HUES64 (cell line): ENCODE measurements at regions not wholly inside any gene's neighbourhood (a gene's known extent, or its start where the extent isn't known, plus 50 kb on each side); places are given as distances from the start of the nearest gene placed in this dataset.

Source experiments
- H3K27ac ChIP-seq: 2 replicates; pipeline ENCODE4 v1.7.0; 2013; ENCODE audit warnings: low read depth, low read length, inconsistent platforms
- H3K27me3 ChIP-seq: 2 replicates; pipeline ENCODE4 v1.6.1; 2013; ENCODE audit warnings: mild to moderate bottlenecking, low read length; ENCODE audit not compliant: insufficient read depth
- H3K36me3 ChIP-seq: 2 replicates; pipeline ENCODE4 v1.6.1; 2013; ENCODE audit warnings: mild to moderate bottlenecking, low read length; ENCODE audit not compliant: insufficient read depth
- H3K4me1 ChIP-seq: 2 replicates; pipeline ENCODE4 v1.6.1; 2013; ENCODE audit warnings: mild to moderate bottlenecking, low read length, moderate library complexity; ENCODE audit not compliant: insufficient read depth
- H3K4me3 ChIP-seq: 2 replicates; pipeline ENCODE4 v1.5.1; 2013; ENCODE audit warnings: mild to moderate bottlenecking, low read length, moderate library complexity
- H3K9ac ChIP-seq: 2 replicates; pipeline ENCODE4 v1.6.1; 2013; ENCODE audit warnings: mild to moderate bottlenecking, low read depth, low read length
- H3K9me3 ChIP-seq: 2 replicates; pipeline ENCODE4 v1.6.1; 2013; ENCODE audit warnings: low read depth, low read length; ENCODE audit not compliant: insufficient read depth
- WGBS: fragments of 150-250, 120-280 bp; methylation state at CpG from one replicate; pipeline ENCODE4 v1.1.7; 2013; ENCODE audit warnings: missing lambda C conversion rate; 5-methylcytosine and 5-hydroxymethylcytosine counted together

DNA sequence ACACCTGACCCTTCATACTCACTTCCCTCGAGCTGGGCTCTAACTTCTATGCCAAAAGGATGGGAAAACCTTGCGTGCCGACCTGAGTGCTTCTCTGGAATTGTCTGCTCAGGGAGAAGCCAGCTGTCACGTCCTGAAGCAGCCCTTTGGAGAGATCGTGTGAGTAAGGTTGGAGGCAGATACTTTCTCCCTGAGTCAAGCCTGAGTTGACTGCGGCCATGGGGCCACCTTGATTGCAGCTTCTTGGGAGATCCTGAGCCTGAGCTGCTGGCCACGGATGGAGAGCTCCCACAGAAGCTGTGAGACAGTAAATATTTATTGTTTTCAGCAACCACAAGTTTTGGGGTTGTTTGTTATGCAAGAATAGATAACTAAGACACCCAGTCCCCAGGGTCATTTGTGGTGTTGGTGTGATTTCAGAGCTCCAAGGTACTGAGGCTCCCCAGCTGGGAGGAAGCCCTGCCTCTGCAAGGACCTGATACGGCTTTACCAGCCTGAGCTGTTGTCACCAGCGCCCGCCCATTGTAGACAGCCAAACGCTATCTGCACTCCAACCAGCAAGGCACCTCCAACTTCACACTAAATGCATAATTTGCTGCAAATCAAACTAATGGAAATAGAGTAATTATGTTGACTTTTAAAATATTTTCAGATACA, 531.6 kb downstream of the PTPRU start:
- Histone ChIP-seq H3K27me3 (no peaks in the 10 kb centered on the region; the same call in 1 of the 2 replicates), H3K36me3 (no peaks in the 10 kb centered on the region), H3K4me3 (no peak overlapping the region), H3K27ac (no peak overlapping the region), H3K9ac (no peak overlapping the region), H3K9me3 (no peaks in the 10 kb centered on the region), H3K4me1 (no peaks in the 10 kb centered on the region)
- 78% methylated on average over 11 of the region's 11 CpGs for WGBS

- Histone ChIP-seq H3K9ac (no peak overlapping the region), H3K27me3 (no peaks in the 10 kb centered on the region; the same call in 1 of the 2 replicates), H3K4me3 (no peak overlapping the region), H3K9me3 (no peaks in the 10 kb centered on the region), H3K36me3 (no peaks in the 10 kb centered on the region), H3K27ac (no peak overlapping the region), H3K4me1 (no peaks in the 10 kb centered on the region)
- 91% methylated on average over 27 of the region's 27 CpGs for WGBS
Observed at GRCh38 chr1:29767088-29767685, 530.9 kb downstream of the PTPRU start.

DNA sequence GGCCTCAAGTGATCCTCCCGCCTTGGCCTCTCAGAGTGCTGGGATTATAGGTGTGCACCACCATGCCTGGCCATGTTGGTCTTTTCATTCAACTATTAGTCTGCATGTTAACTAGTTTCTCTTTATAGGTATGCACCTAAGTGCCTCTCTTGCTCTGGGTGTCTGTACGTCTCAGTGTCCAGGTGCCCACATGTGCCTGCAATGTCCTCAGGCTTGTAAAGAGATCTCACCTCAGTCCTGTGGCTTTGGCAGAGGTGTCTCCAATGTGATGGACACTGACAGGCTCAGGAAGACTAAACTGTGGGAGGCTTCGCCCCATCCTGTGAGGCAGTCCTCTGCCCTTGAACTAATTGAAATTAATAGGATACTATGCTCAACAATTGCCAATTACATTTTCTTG, 526.3 kb downstream of the PTPRU start:
- H3K27me3 ChIP-seq, result no peaks in the 10 kb centered on the region; the same call in 1 of the 2 replicates
- no peak overlapping the region for H3K9ac ChIP-seq
- 92% methylated on average over 3 of the region's 3 CpGs for WGBS
- no peak overlapping the region for H3K4me3 ChIP-seq
- no peaks in the 10 kb centered on the region for H3K36me3 ChIP-seq
- H3K9me3 ChIP-seq, result no peaks in the 10 kb centered on the region
- no peaks in the 10 kb centered on the region for H3K4me1 ChIP-seq
- H3K27ac ChIP-seq, result no peak overlapping the region

DNA sequence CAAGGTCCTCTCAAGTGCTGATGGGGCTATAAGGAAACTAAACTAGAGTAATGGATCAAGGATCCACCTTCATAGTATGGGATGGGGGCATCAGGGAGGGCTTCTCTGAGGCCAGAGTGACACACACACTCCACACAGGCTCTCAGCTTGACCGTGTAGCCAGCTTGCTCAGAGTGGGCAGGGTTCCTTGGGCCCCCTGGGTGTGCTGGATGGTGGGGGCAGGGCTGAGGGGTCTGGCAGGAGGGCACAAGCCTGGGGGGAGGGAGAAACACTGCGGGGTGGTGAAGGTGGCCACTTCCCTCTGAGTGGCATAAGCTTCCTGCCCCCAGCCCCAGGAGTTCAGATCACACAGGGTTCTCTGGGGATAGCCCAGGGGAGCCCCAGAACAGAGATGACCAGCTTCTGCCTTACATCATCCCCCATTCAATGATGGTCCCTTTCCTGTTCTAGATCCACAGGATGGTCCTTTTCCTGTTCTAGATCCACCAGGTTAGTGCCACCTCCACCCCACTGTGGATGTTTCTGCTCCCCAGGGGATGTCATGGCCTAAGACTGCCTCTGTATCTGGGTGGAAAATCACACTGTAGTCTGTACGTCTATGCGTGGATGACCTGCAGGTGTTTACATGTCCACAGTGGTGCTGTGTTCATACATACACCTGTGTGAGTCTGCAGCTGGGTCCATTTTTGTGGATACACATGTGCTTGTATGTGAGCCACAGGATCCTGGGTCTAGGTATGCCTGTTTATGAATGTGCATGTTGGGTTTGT, 525.0 kb downstream of the PTPRU start:
- Histone ChIP-seq H3K9ac (no peak overlapping the region), H3K4me1 (no peaks in the 10 kb centered on the region), H3K27me3 (no peaks in the 10 kb centered on the region), H3K9me3 (no peaks in the 10 kb centered on the region), H3K36me3 (no peaks in the 10 kb centered on the region), H3K4me3 (no peak overlapping the region), H3K27ac (no peak overlapping the region)
- 83% methylated on average over 4 of the region's 4 CpGs for WGBS

DNA sequence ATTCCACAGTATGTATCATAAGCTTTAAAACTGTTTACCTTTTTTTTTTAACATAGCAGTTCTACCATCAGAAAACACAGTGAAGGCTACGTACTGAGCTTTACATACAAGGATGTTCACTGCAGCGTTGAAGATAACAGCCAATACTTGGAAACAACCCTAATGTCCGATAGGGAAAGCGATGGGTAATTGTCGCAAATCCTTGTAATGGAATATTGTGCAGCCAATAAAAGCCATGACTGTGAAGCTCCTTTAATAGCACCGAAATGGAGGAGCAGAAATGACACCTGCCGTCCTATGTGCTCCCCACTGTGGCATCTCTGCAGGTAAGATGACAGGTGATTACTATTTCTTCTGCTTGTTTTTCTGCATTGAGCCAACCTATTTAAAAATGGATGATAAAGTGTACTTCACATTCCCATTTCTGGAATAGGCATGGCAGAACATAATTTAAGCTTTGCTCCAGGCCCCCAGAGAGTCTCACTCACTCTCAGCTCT, 523.8 kb downstream of the PTPRU start:
- Histone ChIP-seq H3K36me3 (no peaks in the 10 kb centered on the region), H3K4me3 (no peak overlapping the region), H3K27ac (no peak overlapping the region), H3K9ac (no peak overlapping the region), H3K9me3 (no peaks in the 10 kb centered on the region), H3K27me3 (no peaks in the 10 kb centered on the region), H3K4me1 (no peaks in the 10 kb centered on the region)
- whole genome bisulfite sequencing, result 93% methylated on average over 7 of the region's 7 CpGs

DNA sequence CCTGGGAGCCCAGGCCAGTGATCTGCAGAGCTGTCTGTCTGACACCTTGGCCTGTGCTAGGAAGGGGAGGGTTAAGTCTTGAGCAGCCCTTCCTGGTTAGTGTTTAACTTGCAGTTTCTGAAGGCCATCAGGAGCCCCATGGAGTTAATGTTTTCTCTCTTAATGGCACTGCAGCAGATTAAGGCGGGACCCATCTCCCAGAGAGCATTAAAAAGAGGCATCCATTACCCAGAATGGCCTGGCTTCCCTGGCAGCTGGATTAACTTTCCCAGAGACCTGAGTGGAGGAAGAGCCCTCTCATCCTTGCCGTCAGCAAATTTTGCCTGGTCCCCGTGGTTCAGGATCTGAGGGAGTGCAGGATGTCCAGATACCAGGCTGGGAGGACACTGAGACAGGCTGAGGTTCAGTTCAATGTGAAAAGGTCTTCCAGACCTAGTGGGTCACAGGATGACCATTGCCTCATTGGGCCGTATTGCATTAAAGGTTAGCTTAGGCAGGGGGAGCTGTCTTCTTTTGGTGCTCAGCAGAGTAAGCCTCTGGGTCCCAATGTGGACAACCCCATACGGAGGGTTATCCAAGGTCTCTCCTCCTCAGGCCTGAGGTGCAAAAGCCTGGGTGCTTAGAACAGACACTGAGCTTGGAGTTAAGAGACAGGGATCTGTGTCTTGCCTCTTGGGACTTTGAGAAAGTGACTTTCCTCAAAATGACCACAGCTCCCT, 522.6 kb downstream of the PTPRU start:
- Histone ChIP-seq H3K36me3 (no peaks in the 10 kb centered on the region), H3K9ac (no peak overlapping the region), H3K9me3 (no peaks in the 10 kb centered on the region), H3K27me3 (no peaks in the 10 kb centered on the region), H3K4me1 (no peaks in the 10 kb centered on the region), H3K27ac (no peak overlapping the region), H3K4me3 (no peak overlapping the region)
- WGBS, result 77% methylated on average over 5 of the region's 5 CpGs

GRCh38 chr1:29757866-29758780, 521.8 kb downstream of the PTPRU start:
- no peak overlapping the region for H3K4me3 ChIP-seq
- H3K4me1 ChIP-seq, result no peaks in the 10 kb centered on the region
- WGBS, result 81% methylated on average over 8 of the region's 8 CpGs
- H3K9me3 ChIP-seq, result no peaks in the 10 kb centered on the region
- no peak overlapping the region for H3K9ac ChIP-seq
- H3K27ac ChIP-seq, result no peak overlapping the region
- no peaks in the 10 kb centered on the region for H3K27me3 ChIP-seq
- H3K36me3 ChIP-seq, result no peaks in the 10 kb centered on the region

DNA sequence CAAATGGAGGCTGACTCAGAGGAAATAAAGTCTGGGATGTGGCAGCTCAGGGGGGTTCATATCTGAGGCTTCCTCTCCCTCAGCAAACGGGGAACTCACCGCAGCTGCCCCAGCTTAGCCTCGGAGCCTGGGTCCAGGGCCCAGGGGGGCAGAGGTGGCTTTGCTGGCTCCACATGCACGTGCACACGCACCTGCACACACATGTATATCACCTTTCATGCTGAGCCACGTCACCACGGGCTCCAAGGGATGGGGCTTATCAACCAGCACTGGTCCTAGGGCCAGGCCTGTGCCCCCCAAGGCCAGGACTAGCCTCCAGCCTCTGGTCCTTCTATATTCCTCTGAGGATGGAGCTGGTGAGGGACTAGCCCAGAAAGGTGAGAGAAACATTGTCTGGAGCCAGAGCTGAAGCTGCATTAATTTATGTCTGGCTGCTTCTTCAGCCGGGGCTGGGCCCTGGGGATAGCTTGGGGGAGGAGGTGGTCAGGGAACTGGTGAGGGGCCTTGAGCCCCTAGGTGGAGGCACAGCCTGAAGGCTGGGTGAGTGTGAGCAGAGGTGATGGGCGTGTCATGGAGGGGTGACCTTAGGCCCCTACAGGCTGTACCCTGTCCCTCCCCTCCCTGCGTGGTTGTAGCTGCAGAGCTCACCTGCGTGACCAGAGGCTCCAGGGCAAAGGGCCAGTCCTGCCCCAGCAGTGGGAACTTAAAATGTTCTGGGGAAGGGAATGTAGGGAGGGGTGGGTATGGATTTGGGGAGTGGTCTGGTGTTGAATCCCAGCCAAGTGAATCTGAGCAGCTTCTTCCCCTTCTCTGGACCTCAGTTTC, 520.8 kb downstream of the PTPRU start:
- no peaks in the 10 kb centered on the region for H3K9me3 ChIP-seq
- no peak overlapping the region for H3K4me3 ChIP-seq
- no peaks in the 10 kb centered on the region for H3K4me1 ChIP-seq
- H3K36me3 ChIP-seq, result no peaks in the 10 kb centered on the region
- no peak overlapping the region for H3K27ac ChIP-seq
- 88% methylated on average over 11 of the region's 11 CpGs for WGBS
- no peaks in the 10 kb centered on the region for H3K27me3 ChIP-seq
- no peak overlapping the region for H3K9ac ChIP-seq

DNA sequence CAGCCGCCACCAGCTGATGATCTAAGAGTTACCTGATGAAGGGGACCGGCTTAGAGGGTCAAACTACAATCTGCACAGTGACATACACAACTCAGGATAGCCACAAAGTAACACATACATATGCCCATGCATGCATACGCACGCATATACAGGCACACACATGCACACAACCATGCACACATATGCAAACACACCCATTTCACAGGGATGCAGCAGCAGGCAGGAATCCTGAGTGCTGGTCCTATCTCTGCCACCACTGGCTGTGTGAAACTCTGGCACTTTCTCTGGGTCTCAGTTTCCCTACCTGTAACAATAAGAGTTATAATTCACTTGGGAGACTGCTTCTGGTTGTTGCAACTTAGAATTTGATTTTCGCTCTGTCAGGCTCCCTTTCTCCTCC, 520.2 kb downstream of the PTPRU start:
- Histone ChIP-seq H3K9me3 (no peaks in the 10 kb centered on the region), H3K9ac (no peak overlapping the region), H3K27ac (no peak overlapping the region), H3K27me3 (no peaks in the 10 kb centered on the region), H3K36me3 (no peaks in the 10 kb centered on the region), H3K4me1 (no peaks in the 10 kb centered on the region), H3K4me3 (no peak overlapping the region)
- 89% methylated on average over 5 of the region's 5 CpGs for WGBS

- Histone ChIP-seq H3K27me3 (no peaks in the 10 kb centered on the region), H3K4me3 (no peak overlapping the region), H3K36me3 (no peaks in the 10 kb centered on the region), H3K9me3 (no peaks in the 10 kb centered on the region), H3K27ac (no peak overlapping the region), H3K4me1 (no peaks in the 10 kb centered on the region), H3K9ac (no peak overlapping the region)
- WGBS, result 86% methylated on average over 2 of the region's 5 CpGs
Observed at GRCh38 chr1:29756085-29756484, 519.8 kb downstream of the PTPRU start.
